ENCODE measurements at regions not wholly inside any gene's neighbourhood (a gene's known extent, or its start where the extent isn't known, plus 50 kb on each side); places are given as distances from the start of the nearest gene placed in this dataset.

DNA sequence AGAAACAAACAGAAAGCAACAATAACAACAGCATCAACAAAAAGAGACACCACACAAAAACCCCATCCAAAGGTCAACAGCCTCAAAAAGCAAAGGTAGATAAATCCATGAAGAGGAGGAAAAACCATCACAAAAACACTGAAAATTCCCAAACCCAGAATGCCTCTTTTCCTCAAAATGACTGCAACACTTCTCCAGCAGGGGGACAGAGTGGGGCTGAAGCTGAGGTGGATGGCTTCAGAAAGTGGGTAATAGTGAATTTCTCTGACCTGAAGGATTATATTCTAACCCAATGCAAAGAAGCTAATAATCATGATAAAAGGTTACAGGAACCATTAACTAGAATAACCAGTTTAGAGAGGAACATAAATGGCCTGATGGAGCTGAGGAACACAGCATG is 888.2 kb downstream of the RAB28 start:
- TF ChIP-seq, protein P1, sequence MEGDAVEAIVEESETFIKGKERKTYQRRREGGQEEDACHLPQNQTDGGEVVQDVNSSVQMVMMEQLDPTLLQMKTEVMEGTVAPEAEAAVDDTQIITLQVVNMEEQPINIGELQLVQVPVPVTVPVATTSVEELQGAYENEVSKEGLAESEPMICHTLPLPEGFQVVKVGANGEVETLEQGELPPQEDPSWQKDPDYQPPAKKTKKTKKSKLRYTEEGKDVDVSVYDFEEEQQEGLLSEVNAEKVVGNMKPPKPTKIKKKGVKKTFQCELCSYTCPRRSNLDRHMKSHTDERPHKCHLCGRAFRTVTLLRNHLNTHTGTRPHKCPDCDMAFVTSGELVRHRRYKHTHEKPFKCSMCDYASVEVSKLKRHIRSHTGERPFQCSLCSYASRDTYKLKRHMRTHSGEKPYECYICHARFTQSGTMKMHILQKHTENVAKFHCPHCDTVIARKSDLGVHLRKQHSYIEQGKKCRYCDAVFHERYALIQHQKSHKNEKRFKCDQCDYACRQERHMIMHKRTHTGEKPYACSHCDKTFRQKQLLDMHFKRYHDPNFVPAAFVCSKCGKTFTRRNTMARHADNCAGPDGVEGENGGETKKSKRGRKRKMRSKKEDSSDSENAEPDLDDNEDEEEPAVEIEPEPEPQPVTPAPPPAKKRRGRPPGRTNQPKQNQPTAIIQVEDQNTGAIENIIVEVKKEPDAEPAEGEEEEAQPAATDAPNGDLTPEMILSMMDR (IDR thresholded peaks at IDR 0.05; ENCODE audit: borderline replicate concordance, insufficient read depth, low read depth, low read length) = no peak
- no peak overlapping the region for H3K4me3 ChIP-seq (ENCODE audit: low read depth, low read length)

DNA sequence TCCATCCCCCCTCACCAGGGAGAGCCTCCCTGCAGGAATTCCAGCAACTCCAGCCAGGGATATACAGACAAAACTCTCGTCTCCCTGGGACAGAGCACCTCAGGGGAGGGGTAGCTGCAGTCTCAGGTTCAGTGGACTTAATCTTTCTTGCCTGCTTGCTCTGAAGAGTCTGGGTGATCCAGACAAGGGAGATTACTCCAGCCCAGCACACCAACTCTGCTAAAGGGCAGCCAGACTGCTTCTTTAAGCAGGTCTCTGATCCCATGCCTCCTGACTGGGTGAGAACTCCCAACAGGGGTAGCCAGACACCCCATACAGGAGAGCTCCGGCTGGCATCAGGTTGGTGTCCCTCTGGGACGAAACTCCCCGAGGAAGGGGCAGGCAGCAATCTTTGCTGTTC is 888.7 kb downstream of the RAB28 start:
- no peak overlapping the region for H3K4me3 ChIP-seq (ENCODE audit: low read depth, low read length)
- TF ChIP-seq, protein P1 (IDR thresholded peaks at IDR 0.05; ENCODE audit: borderline replicate concordance, insufficient read depth, low read depth, low read length) = no peak

DNA sequence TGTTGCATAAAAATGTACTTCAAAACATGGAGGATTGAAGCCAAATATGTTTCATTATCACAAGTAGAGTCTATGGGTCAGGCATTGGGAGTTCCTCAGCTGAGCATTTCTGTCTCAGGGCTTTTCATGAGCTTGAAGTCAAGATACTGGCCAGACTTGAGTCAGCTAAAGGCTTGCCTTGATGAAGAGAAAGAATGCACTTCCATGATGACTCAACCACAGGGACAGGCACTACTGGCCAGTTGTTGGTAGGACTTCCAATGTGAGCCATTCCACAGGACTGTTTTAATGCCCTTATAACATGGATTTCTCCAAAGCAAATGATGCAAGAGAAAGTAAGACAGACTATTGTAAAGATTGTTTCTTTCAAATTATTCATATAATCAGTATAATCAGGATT is 895.6 kb downstream of the RAB28 start:
- TF ChIP-seq, protein P1 (IDR thresholded peaks at IDR 0.05; ENCODE audit: borderline replicate concordance, insufficient read depth, low read depth, low read length) = no peak

DNA sequence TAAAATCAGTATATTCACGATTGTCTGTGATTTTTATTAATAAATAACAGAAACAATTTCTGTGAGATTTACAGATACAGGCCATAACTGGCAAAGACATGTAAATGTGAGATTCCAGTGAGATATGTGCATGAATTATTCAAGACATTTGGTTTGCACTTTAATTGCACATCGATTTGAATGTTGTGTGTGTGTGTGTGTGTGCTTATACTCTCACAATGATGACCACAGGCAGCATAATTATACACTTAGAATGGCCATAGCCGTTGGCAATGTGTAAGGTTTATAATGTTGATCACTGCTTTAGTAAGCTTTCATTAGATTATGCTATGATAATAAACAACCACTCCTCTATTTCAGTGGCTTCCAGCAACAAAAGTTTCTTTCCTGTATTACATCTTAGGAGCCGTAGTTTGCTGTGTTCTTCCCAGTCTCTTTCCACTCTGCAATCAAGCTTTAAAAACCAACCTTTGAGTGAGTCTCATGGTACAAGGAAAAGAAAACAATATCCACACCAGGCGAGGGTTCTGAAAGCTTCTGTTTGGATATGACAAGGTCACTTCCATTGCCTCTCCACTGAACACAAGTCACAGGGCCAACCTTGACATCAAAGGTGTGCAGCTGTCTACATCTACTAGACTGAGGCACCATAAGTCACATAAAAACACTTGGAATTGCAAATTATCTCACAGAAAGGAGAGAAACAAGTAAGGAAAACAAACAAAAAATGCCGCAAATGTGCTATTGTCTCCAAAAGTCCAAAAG is 897.7 kb downstream of the RAB28 start:
- no peak overlapping the region for H3K4me3 ChIP-seq (ENCODE audit: low read depth, low read length)
- TF ChIP-seq, protein P1 (IDR thresholded peaks at IDR 0.05; ENCODE audit: borderline replicate concordance, insufficient read depth, low read depth, low read length) = no peak

More for the DNA sequence above, 895.6 kb downstream of the RAB28 start:
- H3K4me3 ChIP-seq (ENCODE audit: low read depth, low read length) = no peak overlapping the region

DNA sequence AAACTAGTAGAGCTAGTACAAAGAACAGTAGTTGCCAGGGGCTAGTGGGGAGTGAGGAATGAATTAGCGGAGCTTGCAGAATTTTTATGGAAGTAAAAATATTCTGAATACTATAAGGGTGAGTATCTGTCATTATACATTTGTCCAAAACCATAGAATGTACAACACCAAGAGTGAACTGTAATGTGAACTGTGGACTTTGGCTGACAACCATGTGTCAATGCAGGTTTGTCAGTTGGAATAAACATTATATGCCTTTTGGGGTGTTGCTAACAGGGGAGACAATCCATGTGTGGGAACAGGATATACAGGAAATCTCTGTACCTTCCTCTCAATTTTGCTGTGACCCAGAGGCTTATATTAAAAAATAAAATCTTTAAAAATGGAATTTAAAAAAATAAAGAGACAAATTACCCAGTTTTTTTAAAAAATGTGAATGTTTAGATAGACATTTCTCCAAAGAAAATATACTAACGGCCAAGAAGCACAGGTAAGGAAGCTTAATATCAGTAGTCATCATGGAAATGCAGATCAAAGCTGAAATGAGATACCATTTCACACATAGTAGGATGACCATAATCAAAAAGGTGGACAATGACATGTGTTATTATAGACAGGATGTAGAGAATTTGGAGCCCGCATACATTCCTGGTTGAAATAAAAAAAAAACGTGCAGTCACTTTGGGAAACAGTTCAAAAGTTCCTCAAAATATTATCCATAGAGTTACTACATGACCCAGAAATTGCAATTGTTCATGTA is 899.8 kb downstream of the RAB28 start:
- TF ChIP-seq, protein P1 (IDR thresholded peaks at IDR 0.05; ENCODE audit: borderline replicate concordance, insufficient read depth, low read depth, low read length) = no peak
- H3K4me3 ChIP-seq (ENCODE audit: low read depth, low read length) = no peak overlapping the region

DNA sequence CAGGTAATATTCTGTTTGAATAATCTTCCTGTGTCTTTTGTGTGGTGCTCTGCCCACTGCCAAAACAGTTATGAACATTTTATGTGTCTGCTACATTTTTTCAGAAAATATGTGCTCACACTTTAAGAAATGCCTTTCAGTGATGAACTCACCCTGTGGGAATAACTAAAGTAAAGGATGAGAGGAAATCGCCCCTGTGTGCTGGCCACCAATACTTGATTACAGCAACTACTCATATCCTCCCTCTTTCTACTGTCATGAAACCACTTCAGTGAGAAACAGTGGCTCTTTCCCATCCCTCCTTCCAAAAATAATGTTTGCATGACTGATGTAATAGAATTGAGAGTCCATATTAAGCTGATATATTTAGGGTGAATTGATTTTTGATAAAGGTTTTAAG is 900.9 kb downstream of the RAB28 start:
- no peak overlapping the region for H3K4me3 ChIP-seq (ENCODE audit: low read depth, low read length)
- TF ChIP-seq, protein P1 (IDR thresholded peaks at IDR 0.05; ENCODE audit: borderline replicate concordance, insufficient read depth, low read depth, low read length) = no peak

DNA sequence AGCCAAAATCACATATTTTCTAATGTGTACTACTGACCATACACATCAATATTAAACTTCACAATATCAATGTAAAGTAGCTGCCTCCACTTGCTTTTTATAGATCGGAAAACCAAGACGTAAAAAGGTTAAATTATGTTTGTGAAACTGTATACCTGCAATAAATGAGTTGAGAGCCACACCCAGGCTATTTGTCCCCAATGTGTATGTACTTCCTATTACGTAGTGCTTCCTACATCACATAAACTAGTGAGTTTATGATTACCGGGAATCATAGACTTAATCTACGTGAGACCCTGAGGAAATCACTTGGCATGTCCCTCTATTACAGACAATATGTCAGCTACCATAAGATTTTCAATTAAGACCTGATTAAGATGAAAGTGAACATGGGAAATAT is 903.4 kb downstream of the RAB28 start:
- TF ChIP-seq, protein P1 (IDR thresholded peaks at IDR 0.05; ENCODE audit: borderline replicate concordance, insufficient read depth, low read depth, low read length) = no peak
- H3K4me3 ChIP-seq (ENCODE audit: low read depth, low read length) = no peak overlapping the region

Measured in GM12875 (cell line).